Nephron (organoid): ENCODE measurements at regions not wholly inside any gene's neighbourhood (a gene's known extent, or its start where the extent isn't known, plus 50 kb on each side); places are given as distances from the start of the nearest gene placed in this dataset.
"Not testable (repeated sequence)": the region's sequence is repeated elsewhere in the genome, so short reads cannot be mapped to it uniquely, and the experiment has no call there.

Source experiments
- H3K27ac Mint-ChIP-seq, 3 experiments: 2 replicates each; pipeline ENCODE4 v1.8.0; 2020; ENCODE audit warnings: mixed read lengths in 3 of 3, mild to moderate bottlenecking in 2 of 3, moderate library complexity in 1 of 3
- H3K27me3 Mint-ChIP-seq: 2 replicates; pipeline ENCODE4 v1.8.0; 2021; ENCODE audit warnings: low read depth, mild to moderate bottlenecking, moderate library complexity, mixed read lengths
- H3K36me3 Mint-ChIP-seq: 2 replicates; pipeline ENCODE4 v1.8.0; 2020; ENCODE audit warnings: low read depth, mixed read lengths
- H3K4me1 Mint-ChIP-seq: 2 replicates; pipeline ENCODE4 v1.8.0; 2020; ENCODE audit warnings: mixed read lengths
- H3K4me3 Mint-ChIP-seq, 3 experiments: 2 replicates each; pipeline ENCODE4 v1.8.0; 2020; ENCODE audit warnings: mild to moderate bottlenecking in 3 of 3, mixed read lengths in 3 of 3, moderate library complexity in 2 of 3
- H3K9me3 Mint-ChIP-seq: 2 replicates; pipeline ENCODE4 v1.8.0; 2020; ENCODE audit warnings: mixed read lengths
- CTCF ChIP-seq, 3 experiments: fragments of 200-600 bp; sonication (generic); IDR thresholded peaks; one replicate each; pipeline ENCODE4 v1.5.0; 2021; ENCODE audit warnings: antibody characterized with exemption in 3 of 3; ENCODE audit not compliant: unreplicated experiment in 3 of 3

GRCh38 chr20:53887973-53888372 is 182.4 kb downstream of the BCAS1 start:
- Mint-ChIP-seq H3K4me1 (peaks cover 8% of the 10 kb centered on the region), H3K9me3 (peaks cover 11% of the 10 kb centered on the region), H3K4me3 (no peak overlapping the region), H3K27me3 (no peaks in the 10 kb centered on the region), H3K36me3 (no peaks in the 10 kb centered on the region), H3K27ac (no peak overlapping the region)
- TF ChIP-seq CTCF (IDR thresholded peaks at IDR 0.05; ENCODE audit: unreplicated experiment in 3 of 3) = no peak

GRCh38 chr20:53884859-53885541 is 185.4 kb downstream of the BCAS1 start:
- Mint-ChIP-seq H3K36me3 (no peaks in the 10 kb centered on the region), H3K4me3 (no peak overlapping the region), H3K27ac (no peak overlapping the region), H3K9me3 (no peaks in the 10 kb centered on the region), H3K4me1 (peaks cover 6% of the 10 kb centered on the region), H3K27me3 (no peaks in the 10 kb centered on the region)
- TF ChIP-seq CTCF (IDR thresholded peaks at IDR 0.05; ENCODE audit: unreplicated experiment in 3 of 3) = no peak

DNA sequence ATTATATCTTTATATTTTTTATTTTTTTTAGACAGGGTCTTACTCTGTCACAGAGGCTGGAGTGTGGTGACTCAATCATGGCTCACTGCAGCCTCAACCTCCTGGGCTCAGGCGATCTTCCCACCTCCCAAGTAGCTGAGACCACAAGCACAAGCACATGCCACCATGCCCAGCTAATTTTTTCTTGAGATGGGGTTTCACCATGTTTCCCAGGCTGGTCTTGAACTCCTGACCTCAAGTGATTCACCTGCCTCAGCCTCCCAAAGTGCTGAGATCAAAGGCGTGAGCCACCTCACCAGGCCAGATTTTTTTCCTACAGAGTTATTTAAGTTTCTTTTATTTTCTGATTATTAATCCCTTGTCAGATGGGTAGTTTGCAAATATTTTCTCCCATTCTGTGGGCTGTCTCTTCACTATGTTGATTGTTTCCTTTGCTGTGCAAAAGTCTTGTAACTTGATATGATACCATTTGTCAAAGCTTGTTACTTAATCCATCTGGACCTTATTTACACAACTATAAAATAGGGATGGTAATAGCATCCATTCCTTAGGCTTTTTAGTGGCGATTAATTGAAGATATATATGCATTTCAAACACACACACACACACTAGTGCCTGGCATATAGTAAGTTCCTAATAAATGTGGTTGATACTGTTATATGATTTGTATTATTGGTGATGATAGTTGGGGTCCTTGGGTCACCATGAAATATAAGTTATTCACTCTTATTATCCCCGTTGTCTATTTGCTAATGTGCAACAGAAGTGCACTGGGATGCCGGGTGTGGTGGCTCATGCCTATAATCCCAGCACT is 187.1 kb downstream of the BCAS1 start:
- TF ChIP-seq CTCF (IDR thresholded peaks at IDR 0.05; ENCODE audit: unreplicated experiment in 3 of 3) = no peak
- peaks cover 10% of the 10 kb centered on the region for H3K4me1 Mint-ChIP-seq
- no peaks in the 10 kb centered on the region for H3K9me3 Mint-ChIP-seq
- H3K27me3 Mint-ChIP-seq = no peaks in the 10 kb centered on the region
- peak overlapping the region in 2 of 3 experiments; percentile 3 to 19 for H3K27ac Mint-ChIP-seq
- no peaks in the 10 kb centered on the region for H3K36me3 Mint-ChIP-seq
- H3K4me3 Mint-ChIP-seq = no peak overlapping the region

DNA sequence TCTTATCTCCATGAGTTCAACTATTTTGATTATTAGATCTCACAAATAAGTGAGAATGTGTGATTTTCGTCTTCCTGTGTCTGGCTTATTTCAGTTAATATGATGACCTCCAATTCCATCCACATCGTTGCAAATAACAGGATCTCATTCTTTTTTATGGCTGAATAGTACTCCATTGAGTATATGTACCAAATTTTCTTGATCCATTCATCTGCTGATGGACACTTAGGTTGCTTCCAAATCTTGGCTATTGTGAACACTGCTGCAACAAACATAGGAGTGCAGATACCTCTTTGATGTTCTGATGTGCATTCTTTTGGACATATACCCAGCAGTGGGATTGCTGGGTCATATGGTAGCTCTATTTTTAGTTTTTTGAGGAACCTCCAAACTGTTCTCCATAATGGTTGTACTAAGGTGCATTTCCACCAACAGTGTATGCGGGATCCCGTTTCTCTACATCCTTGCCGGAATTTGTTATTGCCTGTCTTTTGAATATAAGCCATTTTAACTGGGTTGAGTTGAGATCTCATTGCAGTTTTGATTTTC is 187.9 kb downstream of the BCAS1 start:
- H3K27ac Mint-ChIP-seq, H3K36me3 Mint-ChIP-seq, H3K9me3 Mint-ChIP-seq, H3K27me3 Mint-ChIP-seq, H3K4me3 Mint-ChIP-seq: not testable (repeated sequence)
- peaks cover 10% of the 10 kb centered on the region for H3K4me1 Mint-ChIP-seq

- no peak overlapping the region for H3K27ac Mint-ChIP-seq
- H3K4me1 Mint-ChIP-seq = peaks cover 10% of the 10 kb centered on the region
- H3K4me3 Mint-ChIP-seq = no peak overlapping the region
- H3K27me3 Mint-ChIP-seq = peaks cover 5% of the 10 kb centered on the region
- no peaks in the 10 kb centered on the region for H3K36me3 Mint-ChIP-seq
- no peaks in the 10 kb centered on the region for H3K9me3 Mint-ChIP-seq
- no peak for TF ChIP-seq CTCF (IDR thresholded peaks at IDR 0.05; ENCODE audit: unreplicated experiment in 3 of 3)
These were observed 189.0 kb downstream of the BCAS1 start for GRCh38 chr20:53881362-53881761.

GRCh38 chr20:53880108-53880641 is 190.2 kb downstream of the BCAS1 start:
- H3K4me1 Mint-ChIP-seq = peaks cover 10% of the 10 kb centered on the region
- H3K27me3 Mint-ChIP-seq = peaks cover 5% of the 10 kb centered on the region
- TF ChIP-seq CTCF (IDR thresholded peaks at IDR 0.05; ENCODE audit: unreplicated experiment in 3 of 3) = no peak
- no peak overlapping the region for H3K4me3 Mint-ChIP-seq
- H3K36me3 Mint-ChIP-seq = no peaks in the 10 kb centered on the region
- H3K27ac Mint-ChIP-seq = no peak overlapping the region
- no peaks in the 10 kb centered on the region for H3K9me3 Mint-ChIP-seq
